ENCODE measurements at regions not wholly inside any gene's neighbourhood (a gene's known extent, or its start where the extent isn't known, plus 50 kb on each side); places are given as distances from the start of the nearest gene placed in this dataset.

DNA sequence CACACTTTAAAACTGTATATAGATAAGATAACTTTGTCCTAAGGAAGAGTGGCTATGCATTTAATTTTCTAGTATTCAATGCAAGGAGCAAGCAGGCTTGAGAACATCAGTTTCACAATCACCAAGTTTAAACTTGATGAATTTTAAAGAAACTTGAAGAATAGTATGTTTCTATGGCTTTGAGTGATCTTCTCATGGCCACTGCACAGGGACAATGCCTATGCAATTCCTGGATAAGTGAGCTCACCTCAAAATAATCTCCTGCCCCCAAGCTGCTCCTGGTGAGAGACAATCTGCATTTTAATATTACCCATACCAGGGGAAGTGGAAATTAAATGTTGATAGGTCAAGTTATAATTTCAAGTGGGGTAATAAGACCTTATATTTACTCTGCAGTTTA is 376.6 kb upstream of the CBLB start:
- Histone ChIP-seq H3K9ac (ENCODE audit: low read depth in 1 of 2, low read length in 2 of 2) (no peak overlapping the region), H3K36me3 (ENCODE audit: control insufficient read depth in 4 of 4, insufficient read depth in 3 of 4, low read depth in 1 of 4, low read length in 3 of 4) (no peaks in the 10 kb centered on the region), H3K4me1 (ENCODE audit: control insufficient read depth in 4 of 4, insufficient read depth in 4 of 4, low read length in 3 of 4) (peaks cover 0 to 3% (median 0%) of the 10 kb centered on the region in 4 donors), H3K4me3 (ENCODE audit: low read depth in 1 of 3, low read length in 3 of 3) (no peak overlapping the region), H3K27me3 (ENCODE audit: control insufficient read depth in 4 of 4, insufficient read depth in 4 of 4, low read length in 3 of 4) (peaks cover 0 to 3% (median 0%) of the 10 kb centered on the region in 4 donors), H3K27ac (ENCODE audit: low read depth in 1 of 2, low read length in 2 of 2) (no peak overlapping the region), H3K9me3 (ENCODE audit: control insufficient read depth in 4 of 4, low read length in 3 of 4) (no peaks in the 10 kb centered on the region)
- TF ChIP-seq GABPA (IDR thresholded peaks at IDR 0.05 in 1 of 2, conservative IDR thresholded peaks at IDR 0.05 in 1 of 2) (no peak), HNF4G (IDR thresholded peaks at IDR 0.05) (no peak), HNF4A (conservative IDR thresholded peaks at IDR 0.05) (no peak), FOXA1 (IDR thresholded peaks at IDR 0.05) (no peak), NR2F2 (IDR thresholded peaks at IDR 0.05) (no peak), ZBTB33 (IDR thresholded peaks at IDR 0.05) (no peak), RAD21 (IDR thresholded peaks at IDR 0.05) (no peak), FOXA2 (IDR thresholded peaks at IDR 0.05) (no peak), CTCF (IDR thresholded peaks at IDR 0.05; ENCODE audit: low read depth, low read length, missing input control) (no peak), EGR1 (IDR thresholded peaks at IDR 0.05; ENCODE audit: low read depth in 2 of 2) (no peak), SP1 (IDR thresholded peaks at IDR 0.05) (no peak), JUND (IDR thresholded peaks at IDR 0.05) (no peak), RXRA (IDR thresholded peaks at IDR 0.05) (no peak), TAF1 (conservative IDR thresholded peaks at IDR 0.05) (no peak), YY1 (IDR thresholded peaks at IDR 0.05) (no peak)
- TF ChIP-seq, protein P1, sequence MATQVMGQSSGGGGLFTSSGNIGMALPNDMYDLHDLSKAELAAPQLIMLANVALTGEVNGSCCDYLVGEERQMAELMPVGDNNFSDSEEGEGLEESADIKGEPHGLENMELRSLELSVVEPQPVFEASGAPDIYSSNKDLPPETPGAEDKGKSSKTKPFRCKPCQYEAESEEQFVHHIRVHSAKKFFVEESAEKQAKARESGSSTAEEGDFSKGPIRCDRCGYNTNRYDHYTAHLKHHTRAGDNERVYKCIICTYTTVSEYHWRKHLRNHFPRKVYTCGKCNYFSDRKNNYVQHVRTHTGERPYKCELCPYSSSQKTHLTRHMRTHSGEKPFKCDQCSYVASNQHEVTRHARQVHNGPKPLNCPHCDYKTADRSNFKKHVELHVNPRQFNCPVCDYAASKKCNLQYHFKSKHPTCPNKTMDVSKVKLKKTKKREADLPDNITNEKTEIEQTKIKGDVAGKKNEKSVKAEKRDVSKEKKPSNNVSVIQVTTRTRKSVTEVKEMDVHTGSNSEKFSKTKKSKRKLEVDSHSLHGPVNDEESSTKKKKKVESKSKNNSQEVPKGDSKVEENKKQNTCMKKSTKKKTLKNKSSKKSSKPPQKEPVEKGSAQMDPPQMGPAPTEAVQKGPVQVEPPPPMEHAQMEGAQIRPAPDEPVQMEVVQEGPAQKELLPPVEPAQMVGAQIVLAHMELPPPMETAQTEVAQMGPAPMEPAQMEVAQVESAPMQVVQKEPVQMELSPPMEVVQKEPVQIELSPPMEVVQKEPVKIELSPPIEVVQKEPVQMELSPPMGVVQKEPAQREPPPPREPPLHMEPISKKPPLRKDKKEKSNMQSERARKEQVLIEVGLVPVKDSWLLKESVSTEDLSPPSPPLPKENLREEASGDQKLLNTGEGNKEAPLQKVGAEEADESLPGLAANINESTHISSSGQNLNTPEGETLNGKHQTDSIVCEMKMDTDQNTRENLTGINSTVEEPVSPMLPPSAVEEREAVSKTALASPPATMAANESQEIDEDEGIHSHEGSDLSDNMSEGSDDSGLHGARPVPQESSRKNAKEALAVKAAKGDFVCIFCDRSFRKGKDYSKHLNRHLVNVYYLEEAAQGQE (IDR thresholded peaks at IDR 0.05): no peak
- TF ChIP-seq, protein P2, sequence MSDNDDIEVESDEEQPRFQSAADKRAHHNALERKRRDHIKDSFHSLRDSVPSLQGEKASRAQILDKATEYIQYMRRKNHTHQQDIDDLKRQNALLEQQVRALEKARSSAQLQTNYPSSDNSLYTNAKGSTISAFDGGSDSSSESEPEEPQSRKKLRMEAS (IDR thresholded peaks at IDR 0.05): no peak
- TF ChIP-seq, protein P3, sequence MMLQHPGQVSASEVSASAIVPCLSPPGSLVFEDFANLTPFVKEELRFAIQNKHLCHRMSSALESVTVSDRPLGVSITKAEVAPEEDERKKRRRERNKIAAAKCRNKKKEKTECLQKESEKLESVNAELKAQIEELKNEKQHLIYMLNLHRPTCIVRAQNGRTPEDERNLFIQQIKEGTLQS (IDR thresholded peaks at IDR 0.05): no peak
- DNase-seq (ENCODE audit: low spot score): no peak

Data from liver (tissue), 7 donors.